ENCODE measurements at regions not wholly inside any gene's neighbourhood (a gene's known extent, or its start where the extent isn't known, plus 50 kb on each side); places are given as distances from the start of the nearest gene placed in this dataset.

- no peak for TF ChIP-seq CSRNP3 (CRISPR knock-in tag; IDR thresholded peaks at IDR 0.05)
- no peak for TF ChIP-seq ZC3H10 (CRISPR knock-in tag; IDR thresholded peaks at IDR 0.05)
- no peak for TF ChIP-seq RARB (CRISPR knock-in tag; IDR thresholded peaks at IDR 0.05)
These were observed 486.4 kb downstream of the DSC3 start (continued) for GRCh38 chr18:30556112-30556511.

GRCh38 chr18:30545393-30545792, 497.1 kb downstream of the DSC3 start:
- TF ChIP-seq ZFP30 (CRISPR knock-in tag; IDR thresholded peaks at IDR 0.05) (no peak), TSHZ2 (CRISPR knock-in tag; IDR thresholded peaks at IDR 0.05) (no peak), ZNF8 (CRISPR knock-in tag; IDR thresholded peaks at IDR 0.05) (no peak), ISL1 (CRISPR knock-in tag; IDR thresholded peaks at IDR 0.05) (no peak), ESRRG (CRISPR knock-in tag; IDR thresholded peaks at IDR 0.05) (no peak), OSR1 (CRISPR knock-in tag; IDR thresholded peaks at IDR 0.05) (no peak), ZFP3 (CRISPR knock-in tag; IDR thresholded peaks at IDR 0.05) (no peak), BACH2 (CRISPR knock-in tag; IDR thresholded peaks at IDR 0.05; ENCODE audit: borderline replicate concordance) (no peak), PATZ1 (CRISPR knock-in tag; IDR thresholded peaks at IDR 0.05; ENCODE audit: borderline replicate concordance) (no peak), SNAI2 (CRISPR knock-in tag; IDR thresholded peaks at IDR 0.05) (no peak), TOX (CRISPR knock-in tag; IDR thresholded peaks at IDR 0.05; ENCODE audit: borderline replicate concordance) (no peak)
- ATAC-seq, result no peak

- ATAC-seq, result no peak
- TF ChIP-seq ZFP30 (CRISPR knock-in tag; IDR thresholded peaks at IDR 0.05) (no peak), ZC3H10 (CRISPR knock-in tag; IDR thresholded peaks at IDR 0.05) (no peak), ZNF565 (CRISPR knock-in tag; conservative IDR thresholded peaks at IDR 0.05; ENCODE audit: low read depth) (no peak)
These were observed 498.4 kb downstream of the DSC3 start for GRCh38 chr18:30544141-30544540.

- TF ChIP-seq CSRNP3 (CRISPR knock-in tag; IDR thresholded peaks at IDR 0.05), result no peak
- TF ChIP-seq RARB (CRISPR knock-in tag; IDR thresholded peaks at IDR 0.05), result no peak
- TF ChIP-seq ARNTL (CRISPR knock-in tag; IDR thresholded peaks at IDR 0.05; ENCODE audit: borderline replicate concordance, low read depth), result no peak
- no peak for TF ChIP-seq BACH2 (CRISPR knock-in tag; IDR thresholded peaks at IDR 0.05; ENCODE audit: borderline replicate concordance)
- TF ChIP-seq PATZ1 (CRISPR knock-in tag; IDR thresholded peaks at IDR 0.05; ENCODE audit: borderline replicate concordance), result no peak
- TF ChIP-seq ZFP3 (CRISPR knock-in tag; IDR thresholded peaks at IDR 0.05), result no peak
- no peak for TF ChIP-seq TCF4 (CRISPR knock-in tag; IDR thresholded peaks at IDR 0.05; ENCODE audit: borderline replicate concordance)
- ATAC-seq, result no peak
These were observed 508.8 kb downstream of the DSC3 start for GRCh38 chr18:30533716-30534115.

GRCh38 chr18:30527917-30528316, 514.6 kb downstream of the DSC3 start:
- ATAC-seq, result no peak
- TF ChIP-seq ZNF565 (CRISPR knock-in tag; conservative IDR thresholded peaks at IDR 0.05; ENCODE audit: low read depth) (no peak), GLIS3 (CRISPR knock-in tag; IDR thresholded peaks at IDR 0.05) (no peak), CREB5 (CRISPR knock-in tag; IDR thresholded peaks at IDR 0.05; ENCODE audit: low read depth) (no peak), OSR1 (CRISPR knock-in tag; IDR thresholded peaks at IDR 0.05) (no peak), TOX (CRISPR knock-in tag; IDR thresholded peaks at IDR 0.05; ENCODE audit: borderline replicate concordance) (no peak), TSHZ2 (CRISPR knock-in tag; IDR thresholded peaks at IDR 0.05) (no peak)

Data from SK-N-SH treated with all-trans-retinoic acid at 6 μM for 48 hours (cell line).